GM12874 (cell line): ENCODE measurements at regions not wholly inside any gene's neighbourhood (a gene's known extent, or its start where the extent isn't known, plus 50 kb on each side); places are given as distances from the start of the nearest gene placed in this dataset.
A peak's percentile ranks its signal among the peaks of the same experiment; 100 is the strongest.

ENCODE experiments used
- TF ChIP-seq, protein P1 (sequence below): IDR thresholded peaks from 2 replicates; pipeline ENCODE4 v1.5.1; 2011; ENCODE audit warnings: low read depth, mild to moderate bottlenecking, control low read depth, low read length, moderate library complexity; ENCODE audit not compliant: insufficient read depth

DNA sequence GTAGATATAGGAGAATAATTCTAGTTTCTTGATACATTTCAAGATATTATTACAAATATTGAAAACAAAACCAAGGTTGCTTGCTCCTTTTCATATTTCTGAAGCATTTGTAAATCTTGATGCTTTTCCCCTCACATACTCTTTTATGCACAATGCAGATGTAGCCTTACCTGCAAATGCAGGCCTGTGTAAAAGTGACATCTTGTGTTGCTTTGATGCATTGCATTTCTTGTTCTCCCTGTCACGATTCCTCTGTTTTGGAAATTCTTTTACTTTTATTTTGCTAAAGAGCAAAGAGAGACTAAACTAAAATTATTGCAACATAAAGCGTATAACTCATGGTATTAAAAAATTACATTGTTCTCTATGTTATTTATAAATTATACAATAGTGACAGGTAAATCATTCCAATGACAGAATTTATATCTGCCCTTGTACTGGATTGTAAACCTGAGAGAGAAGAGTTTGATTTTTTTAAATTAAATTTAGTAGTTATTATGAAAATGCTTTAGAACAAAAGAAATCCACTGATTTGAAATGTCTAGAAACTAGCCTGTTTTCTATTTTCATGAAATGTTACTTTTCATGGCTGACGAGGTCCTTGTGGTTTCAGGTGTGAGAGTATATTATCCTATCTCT, 970.0 kb downstream of the MAT2B start:
- TF ChIP-seq, protein P1, sequence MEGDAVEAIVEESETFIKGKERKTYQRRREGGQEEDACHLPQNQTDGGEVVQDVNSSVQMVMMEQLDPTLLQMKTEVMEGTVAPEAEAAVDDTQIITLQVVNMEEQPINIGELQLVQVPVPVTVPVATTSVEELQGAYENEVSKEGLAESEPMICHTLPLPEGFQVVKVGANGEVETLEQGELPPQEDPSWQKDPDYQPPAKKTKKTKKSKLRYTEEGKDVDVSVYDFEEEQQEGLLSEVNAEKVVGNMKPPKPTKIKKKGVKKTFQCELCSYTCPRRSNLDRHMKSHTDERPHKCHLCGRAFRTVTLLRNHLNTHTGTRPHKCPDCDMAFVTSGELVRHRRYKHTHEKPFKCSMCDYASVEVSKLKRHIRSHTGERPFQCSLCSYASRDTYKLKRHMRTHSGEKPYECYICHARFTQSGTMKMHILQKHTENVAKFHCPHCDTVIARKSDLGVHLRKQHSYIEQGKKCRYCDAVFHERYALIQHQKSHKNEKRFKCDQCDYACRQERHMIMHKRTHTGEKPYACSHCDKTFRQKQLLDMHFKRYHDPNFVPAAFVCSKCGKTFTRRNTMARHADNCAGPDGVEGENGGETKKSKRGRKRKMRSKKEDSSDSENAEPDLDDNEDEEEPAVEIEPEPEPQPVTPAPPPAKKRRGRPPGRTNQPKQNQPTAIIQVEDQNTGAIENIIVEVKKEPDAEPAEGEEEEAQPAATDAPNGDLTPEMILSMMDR = peak; percentile 36; the same call in 1 of the 2 replicates

DNA sequence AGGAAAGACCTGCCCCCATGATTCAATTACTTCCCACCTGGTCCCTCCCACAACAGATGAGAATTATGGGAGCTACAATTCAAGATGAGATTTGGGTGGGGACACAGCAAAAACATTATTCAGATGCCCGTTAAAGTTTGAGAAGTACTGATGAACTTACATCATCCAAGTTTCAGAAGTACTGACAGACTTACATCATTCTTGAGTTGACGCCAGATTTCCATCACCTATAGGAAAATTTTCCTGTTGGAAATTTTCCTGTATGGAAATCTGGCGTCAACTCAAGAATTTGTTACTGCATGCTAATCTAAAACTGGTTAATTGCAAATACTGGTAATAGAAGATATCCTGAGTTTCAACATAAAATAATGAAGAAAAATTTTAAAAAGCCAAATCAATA, 975.9 kb downstream of the MAT2B start:
- TF ChIP-seq, protein P1 = no peak

DNA sequence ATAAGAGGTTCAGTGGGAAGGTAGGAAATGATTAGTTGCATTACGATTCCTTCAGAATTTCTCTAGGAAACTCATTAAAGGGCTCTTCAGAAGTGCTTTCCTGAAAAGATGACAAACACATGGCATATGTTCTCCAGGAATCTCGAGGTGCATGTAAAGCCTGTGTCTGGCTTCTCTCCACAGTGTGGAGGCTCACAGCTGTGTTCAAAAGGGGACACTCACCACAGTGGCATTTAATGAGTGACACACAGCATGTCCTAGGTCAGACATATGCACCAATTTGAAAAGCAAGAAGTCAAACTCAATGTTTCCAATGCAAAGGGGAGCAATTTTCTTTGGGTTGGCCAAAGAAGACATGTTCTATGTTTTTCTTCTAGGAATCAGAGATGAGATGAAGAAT, 976.9 kb downstream of the MAT2B start:
- TF ChIP-seq, protein P1 = no peak

DNA sequence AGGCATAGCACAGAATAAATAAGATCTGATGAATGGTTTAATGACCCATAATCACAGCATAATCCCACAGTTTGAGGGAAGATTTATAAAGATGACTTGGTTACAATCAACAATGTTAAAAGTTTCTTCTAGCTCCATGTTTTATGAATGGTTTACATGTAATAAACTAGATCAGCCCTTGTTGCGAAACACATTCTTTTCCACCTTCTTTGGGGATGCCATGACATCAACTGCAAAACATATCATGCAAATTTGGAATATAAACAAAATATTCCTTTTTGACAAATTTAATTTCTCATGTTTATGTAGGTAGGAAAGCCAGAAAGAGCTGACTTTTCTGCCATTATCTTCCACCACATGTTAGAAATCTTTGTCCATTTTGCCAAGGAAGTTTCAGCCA, 979.5 kb downstream of the MAT2B start:
- TF ChIP-seq, protein P1 = no peak

DNA sequence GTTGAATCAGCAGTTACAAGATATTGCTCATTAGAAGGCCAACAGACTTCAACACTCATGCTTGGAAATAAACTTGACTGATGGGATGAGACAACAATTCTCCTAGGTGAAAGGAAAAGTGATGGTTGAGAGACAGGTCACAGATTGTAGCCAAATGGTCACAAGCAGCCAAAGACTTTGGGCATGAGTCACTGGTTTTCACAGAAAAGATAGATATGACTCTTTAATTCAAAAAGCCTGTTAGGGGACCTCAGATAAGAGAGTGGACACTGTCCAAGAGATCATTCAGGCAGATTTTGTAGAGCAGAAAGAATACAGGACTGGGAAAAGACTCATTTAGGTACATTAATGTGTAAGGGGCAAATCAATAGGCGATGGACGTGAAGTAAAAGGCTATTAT, 982.5 kb downstream of the MAT2B start:
- TF ChIP-seq, protein P1 = no peak

DNA sequence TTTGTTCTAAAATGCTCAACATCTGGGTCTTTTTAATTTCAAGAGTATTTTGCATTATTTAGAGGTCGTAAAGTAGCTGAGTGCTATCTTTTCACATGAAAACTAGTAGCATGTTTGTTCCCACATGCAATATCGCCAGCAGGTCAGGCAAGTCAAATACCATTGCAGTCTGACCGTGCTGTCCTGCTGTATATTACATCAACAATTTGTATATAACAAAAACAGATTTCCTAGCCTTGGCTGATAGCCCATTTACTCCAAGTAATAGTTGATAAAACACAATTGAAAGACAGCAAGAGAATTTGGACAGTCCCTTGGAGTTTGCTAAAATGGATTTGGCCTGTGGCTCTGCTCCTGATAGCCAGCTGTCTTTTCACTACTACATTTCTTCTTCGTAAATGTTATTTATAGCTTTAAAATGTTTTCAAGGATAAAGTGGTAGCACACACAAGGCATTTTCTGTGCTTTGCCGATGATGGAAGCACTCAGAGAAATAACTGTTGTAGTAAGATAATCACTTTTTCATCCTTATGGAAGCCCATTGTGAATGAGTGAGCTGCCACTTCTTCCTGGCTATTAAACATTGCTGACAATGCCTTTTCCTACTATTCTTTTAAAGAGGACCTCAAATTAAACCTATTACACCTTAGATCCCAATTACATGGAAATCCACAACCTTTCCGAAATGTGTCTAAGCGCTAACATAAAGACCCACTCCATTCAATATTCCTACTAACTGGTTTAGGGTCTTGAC, 992.1 kb downstream of the MAT2B start:
- TF ChIP-seq, protein P1 = no peak

DNA sequence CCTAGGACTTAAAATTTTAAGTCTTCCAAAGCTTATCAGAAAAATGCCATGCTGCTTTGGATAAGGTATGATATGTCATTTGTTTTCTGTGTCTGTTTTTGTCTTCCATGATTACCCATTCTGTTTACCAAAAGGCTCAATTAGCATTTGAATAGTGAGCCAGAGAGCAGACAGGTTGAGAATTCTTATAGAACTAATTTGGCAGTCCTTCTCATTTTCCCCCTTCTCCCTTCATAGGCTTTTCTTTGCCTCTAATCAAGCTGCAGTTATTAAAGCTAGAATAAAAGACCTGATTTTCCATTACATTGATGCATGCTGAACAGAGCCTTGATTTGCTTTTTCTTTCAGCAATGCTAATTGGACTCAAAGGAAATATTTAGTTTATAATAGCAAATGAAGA, 993.0 kb downstream of the MAT2B start:
- TF ChIP-seq, protein P1 = no peak
